WI38 (cell line): ENCODE measurements at regions not wholly inside any gene's neighbourhood (a gene's known extent, or its start where the extent isn't known, plus 50 kb on each side); places are given as distances from the start of the nearest gene placed in this dataset.
"Not testable (repeated sequence)": the region's sequence is repeated elsewhere in the genome, so short reads cannot be mapped to it uniquely, and the experiment has no call there.

Experiments used
- H3K4me3 ChIP-seq: 2 replicates; pipeline ENCODE4 v1.5.1; 2011; ENCODE audit warnings: low read depth, mild to moderate bottlenecking, control low read depth, low read length
- CTCF ChIP-seq: IDR thresholded peaks from 2 replicates; pipeline ENCODE4 v1.5.1; 2012; ENCODE audit warnings: low read depth, mild to moderate bottlenecking, control low read depth, low read length

GRCh38 chr14:53247596-53248370 lies 94.7 kb upstream of the DDHD1 start:
- H3K4me3 ChIP-seq: no peak overlapping the region
- TF ChIP-seq CTCF: no peak

- H3K4me3 ChIP-seq: not testable (repeated sequence)
Observed at GRCh38 chr14:53242898-53243297, 89.8 kb upstream of the DDHD1 start.

- no peak for TF ChIP-seq CTCF
- no peak overlapping the region for H3K4me3 ChIP-seq
Observed at GRCh38 chr14:53237488-53237887, 84.4 kb upstream of the DDHD1 start.

- TF ChIP-seq CTCF: no peak
Observed at GRCh38 chr14:53236708-53237107, 83.6 kb upstream of the DDHD1 start.

GRCh38 chr14:53231171-53231570 lies 78.0 kb upstream of the DDHD1 start:
- TF ChIP-seq CTCF: no peak
- H3K4me3 ChIP-seq: no peak overlapping the region

More at GRCh38 chr14:53236708-53237107, 83.6 kb upstream of the DDHD1 start:
- H3K4me3 ChIP-seq: no peak overlapping the region

GRCh38 chr14:53228966-53229365 lies 75.8 kb upstream of the DDHD1 start:
- TF ChIP-seq CTCF: no peak
- no peak overlapping the region for H3K4me3 ChIP-seq

- no peak for TF ChIP-seq CTCF
Observed at GRCh38 chr14:53227154-53227718, 74.1 kb upstream of the DDHD1 start.

More at GRCh38 chr14:53227154-53227718, 74.1 kb upstream of the DDHD1 start:
- no peak overlapping the region for H3K4me3 ChIP-seq
